NCI-H69 (cell line): ENCODE measurements at regions not wholly inside any gene's neighbourhood (a gene's known extent, or its start where the extent isn't known, plus 50 kb on each side); places are given as distances from the start of the nearest gene placed in this dataset.
"Not testable (repeated sequence)": the region's sequence is repeated elsewhere in the genome, so short reads cannot be mapped to it uniquely, and the experiment has no call there.

Source experiments
- DNase-seq: peaks from one replicate; lab custom pipeline; 2025; lab: John Stamatoyannopoulos, UW

DNA sequence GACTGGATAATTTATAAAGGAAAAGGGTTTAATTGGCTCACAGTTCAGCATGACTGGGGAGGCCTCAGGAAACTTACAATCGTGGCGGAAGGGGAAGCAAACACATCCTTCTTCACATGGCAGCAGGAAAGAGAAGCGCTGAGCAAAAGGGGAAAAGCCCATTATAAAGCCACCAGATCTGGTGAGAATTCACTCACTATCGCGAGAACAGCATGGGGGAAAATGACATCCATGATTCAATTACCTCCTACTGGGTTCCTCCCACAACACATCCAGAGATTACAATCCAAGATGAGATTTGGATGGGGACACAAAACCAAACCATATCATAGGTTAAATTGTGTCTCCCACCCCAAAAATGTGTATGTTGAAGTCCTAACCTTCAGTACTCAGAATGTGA, 491.7 kb downstream of the SETD4 start:
- DNase-seq = no peak

DNA sequence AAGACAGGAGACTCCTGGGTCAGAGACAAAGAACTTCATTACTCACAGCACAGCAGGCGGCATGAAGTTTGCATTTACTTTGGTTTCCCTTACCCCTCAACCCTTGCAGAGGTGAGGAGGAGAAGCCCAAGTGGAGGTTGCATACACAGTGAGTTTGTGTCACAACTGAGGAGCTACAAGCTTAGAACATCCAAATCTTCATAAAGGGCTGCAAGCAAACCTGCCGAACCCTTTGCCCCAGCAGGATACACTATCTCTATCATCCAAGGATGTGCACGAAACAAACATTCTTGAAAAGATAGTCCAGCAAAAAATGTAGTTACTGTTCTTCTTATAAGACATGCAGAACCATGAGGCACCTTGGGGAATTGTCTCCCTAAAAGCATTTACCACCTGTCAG, 493.5 kb downstream of the SETD4 start:
- DNase-seq = no peak

DNA sequence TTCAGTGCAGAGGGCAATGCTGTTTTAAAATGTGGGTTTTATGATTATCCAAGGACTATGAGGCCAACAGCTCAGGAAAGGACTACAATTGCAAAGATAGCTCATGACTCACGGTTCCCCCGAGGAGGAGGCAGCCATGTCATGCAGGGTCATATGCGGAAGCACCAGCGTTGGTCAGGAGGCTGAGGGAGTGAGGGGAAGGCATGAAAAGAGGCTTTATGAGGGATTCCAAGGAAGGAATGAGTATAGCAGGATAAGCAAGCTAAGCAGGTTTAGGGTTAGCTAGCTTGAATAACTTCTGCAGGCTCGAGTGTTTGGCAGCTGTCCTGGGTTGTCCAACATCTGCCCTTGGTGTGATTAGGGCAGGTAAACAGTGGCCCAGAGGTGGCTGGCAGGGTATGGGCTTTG, 495.1 kb downstream of the SETD4 start:
- DNase-seq = no peak

DNA sequence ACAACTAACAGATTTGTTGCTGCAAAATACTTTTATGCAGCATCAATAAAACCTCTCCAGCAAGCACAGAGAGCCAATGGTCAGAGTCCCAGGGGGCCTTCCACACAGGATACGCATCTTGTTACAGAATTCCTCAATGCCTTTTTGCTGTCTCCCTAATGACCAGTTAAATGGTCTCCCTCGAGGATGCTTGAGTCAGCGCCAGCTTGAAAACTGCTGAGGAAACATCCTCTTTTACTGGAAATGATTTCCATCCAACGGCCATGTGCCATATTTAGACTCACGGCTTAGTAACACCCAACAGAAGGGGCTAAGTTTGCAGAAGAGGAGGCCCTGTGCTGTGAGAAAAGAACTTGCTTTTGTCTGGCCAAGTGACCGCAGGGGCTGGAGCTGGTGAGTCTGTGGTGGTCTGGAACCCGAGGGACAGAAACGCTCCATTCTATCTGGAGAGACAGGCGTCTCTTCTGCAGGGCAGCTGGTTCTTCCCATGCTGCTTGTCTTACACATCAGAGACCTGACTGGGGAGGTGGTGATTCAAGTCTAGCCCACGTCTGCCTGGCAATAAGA, 496.4 kb downstream of the SETD4 start:
- peak; percentile 37 for DNase-seq

DNA sequence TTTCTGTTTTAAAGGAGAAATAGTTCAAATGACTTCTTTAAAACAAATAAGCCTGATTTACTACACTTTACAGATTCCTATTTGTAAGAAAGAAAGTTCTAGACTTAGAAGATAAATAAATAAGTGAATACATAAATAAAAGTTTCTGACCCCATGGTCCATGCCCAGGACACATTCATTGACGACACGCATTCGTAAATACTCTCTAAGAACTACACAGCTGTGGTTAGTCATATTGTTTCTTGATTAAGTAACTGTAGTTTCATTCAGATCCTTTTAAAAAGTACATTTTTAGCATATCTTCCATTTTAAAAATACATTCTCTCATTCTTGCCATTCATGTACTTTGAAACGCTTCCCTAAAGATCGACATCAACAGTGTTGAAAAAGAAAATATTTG, 497.4 kb downstream of the SETD4 start:
- no peak for DNase-seq

DNA sequence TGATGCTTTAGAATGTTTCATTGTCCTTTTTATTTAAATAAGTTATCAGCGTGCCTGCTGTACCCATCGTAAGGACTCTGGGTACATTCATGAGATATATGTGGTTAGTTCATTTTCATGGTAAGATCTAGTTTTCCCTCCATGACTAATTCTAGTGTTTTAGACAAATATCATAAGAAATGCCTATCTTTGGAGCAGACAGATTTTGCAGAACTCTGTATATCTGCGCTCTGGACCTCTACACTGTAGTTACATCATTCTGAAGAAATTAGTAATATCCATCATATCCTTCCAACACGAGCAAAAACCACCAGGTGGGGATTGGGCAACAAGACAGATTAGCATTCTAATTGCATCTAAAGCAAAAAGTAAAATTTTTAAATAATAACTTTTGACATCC, 499.2 kb downstream of the SETD4 start:
- DNase-seq = no peak

DNA sequence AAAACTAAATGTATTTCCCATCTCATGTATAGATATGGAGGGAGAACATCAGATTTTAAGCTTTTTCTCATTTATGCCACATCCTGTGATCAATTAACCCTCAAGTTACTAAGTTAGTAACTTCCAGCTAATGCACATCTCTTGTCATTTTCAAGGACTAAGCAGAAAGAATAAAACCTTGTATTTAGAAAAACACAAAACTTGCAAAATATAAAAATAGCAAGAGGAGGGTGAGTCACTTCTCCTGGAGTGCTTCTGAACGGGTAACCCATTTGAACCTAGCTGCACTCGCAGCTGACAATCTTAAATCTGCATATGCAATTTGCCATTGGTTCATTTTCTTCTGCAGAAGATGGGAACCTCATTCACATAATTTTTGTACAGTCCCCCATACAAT, 500.5 kb downstream of the SETD4 start:
- DNase-seq = no peak

DNA sequence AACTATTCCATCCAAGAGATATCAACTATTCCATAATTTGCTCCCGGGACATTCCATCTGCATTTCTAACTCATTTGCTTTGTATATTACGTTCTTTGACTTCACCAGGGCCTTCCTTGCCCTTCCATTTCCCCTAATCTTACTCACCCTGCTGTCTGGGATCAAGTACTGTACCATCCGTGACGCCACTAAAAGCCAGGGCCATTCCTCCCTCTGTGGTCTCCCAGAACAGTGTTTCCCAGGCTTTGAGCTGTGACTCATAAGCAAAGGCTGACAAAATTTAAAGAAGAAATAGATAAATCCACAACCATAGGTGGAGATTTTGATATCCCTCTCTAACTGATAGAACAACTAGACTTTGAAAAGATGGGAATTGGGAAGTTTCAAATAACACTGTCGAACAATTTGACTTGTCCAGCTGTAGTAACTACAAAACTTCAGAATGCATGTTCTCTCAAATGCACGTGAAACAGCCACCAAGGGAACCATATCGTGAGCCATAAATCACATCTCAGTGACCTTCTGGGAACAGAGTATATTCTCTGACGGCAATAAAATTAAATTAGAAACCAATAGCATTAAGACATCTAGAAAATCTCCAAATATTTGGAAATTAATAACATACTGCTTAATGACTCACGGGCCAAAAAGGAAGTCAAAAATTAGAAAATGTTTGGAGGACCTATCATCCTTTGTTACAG, 501.0 kb downstream of the SETD4 start:
- DNase-seq = no peak

DNA sequence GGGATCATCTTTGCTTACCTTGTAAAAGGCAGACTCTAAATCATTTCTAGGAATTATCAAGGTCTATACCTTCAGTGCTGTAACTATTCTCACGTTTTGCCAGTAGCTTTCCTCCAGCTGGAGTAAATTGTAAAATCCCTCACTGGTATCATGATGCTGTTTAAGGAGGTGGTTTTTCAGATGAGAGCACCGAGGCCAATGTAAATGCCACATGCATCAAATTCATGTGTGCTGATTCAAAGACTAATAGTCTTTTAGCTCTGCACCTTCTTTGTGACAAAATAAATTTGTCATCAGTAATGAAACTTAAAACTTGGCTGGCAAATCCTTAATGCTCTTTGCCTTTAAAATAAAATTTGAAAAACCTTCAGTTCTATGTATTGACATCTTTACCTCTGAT, 503.8 kb downstream of the SETD4 start:
- no peak for DNase-seq

DNA sequence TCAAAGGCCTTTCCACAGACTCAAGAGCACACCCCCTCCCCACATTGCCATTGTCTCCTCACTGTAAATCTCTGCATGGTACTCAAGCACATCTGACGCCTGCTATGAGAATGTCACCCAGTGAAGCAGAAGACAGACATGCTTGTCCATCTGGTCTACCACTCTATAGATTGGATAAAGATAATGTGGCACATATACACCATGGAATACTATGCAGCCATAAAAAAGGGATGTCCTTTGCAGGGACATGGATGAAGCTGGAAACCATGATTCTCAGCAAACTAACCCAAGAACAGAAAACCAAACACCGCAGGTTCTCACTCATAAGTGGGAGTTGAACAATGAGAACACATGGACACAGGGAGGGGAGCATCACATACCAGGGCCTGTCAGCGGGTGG, 503.4 kb upstream of the RUNX1 start:
- DNase-seq = not testable (repeated sequence)

DNA sequence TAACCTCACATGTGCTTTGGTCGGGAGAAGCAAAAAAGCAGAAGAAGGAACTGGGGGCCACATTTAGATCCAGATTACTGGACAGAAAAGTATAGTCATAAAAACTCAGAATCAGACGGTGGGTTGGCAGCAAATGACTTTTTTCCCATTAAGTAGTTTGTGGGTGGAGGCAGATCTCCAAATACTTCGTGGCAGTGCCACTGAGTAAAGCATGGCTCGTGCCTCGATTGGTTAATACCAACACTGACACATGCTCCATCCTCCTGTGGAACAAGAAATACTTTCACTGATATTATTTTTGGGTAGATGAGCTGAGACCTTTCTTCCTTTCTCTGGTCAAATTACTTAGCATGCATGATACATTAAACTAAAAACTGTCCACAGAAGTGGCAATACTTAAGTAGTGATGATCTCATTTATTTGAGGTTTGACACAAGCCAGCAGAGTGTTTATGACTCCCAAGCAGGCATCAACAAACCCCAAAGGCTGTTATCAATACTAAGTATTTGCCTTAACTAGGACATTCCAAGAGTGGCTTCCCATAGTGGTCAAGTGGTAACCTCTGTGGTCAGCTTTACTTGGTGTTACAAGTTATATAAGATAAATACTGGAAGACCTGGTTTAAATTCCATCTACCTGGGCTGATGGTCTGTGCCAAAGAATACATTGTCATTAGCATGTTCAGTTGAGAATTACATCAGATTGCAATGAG, 500.0 kb upstream of the RUNX1 start:
- DNase-seq = no peak

DNA sequence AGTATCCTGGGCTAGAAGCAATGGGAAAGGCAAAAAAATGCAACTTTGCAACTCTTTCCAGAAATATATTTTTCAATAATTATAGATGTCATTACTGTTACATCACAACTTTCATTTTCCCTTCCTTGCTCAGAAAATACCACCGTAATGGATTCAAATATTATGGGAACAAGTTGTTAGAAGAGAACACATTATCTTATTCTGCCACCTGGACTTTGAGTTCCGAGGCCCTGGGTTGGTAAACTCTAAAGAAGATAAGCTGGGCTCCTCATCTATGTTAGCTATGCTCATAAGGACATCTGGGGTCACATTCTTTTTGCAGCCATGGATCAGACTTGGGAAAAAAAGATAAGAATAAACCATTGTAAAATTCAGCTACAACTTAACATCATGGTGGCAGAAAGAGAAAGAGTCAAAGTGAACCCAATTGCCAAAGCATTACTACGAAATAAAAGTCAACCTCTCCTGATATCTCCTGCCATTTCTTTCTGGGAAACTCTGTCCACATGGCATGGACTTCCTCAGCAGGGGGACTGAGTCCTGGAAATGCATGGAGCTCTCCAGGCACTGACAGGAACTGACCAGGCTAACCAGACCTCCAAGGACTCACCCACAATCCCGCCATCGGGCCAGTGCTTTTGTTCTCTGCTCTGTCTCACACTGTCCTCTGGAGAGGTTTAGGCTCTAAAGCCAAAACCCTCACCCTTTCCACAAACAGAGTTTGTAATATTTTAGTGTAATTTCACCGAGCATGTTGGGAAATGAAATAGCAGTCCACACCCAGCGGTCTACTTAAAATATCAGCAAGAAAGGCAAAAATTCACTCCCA, 499.1 kb upstream of the RUNX1 start:
- DNase-seq = no peak

DNA sequence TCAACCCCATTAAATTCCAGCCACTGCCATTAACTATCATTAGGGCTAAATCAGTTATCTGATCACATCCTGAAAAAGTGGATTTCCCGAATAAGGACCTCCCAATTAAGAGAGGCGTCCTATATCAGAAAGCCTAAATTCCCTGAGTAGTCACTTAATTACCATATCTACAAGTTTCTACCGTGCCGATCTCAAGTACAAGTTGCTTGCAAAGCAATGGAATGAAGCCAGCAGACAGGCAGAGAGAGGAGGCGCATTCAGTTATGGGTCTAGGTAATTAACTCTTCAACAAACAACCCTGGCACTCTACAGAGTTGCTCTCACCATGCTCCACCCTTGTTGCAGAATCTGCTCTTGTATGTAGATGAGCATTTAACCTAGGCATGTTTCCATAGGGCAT, 494.6 kb upstream of the RUNX1 start:
- no peak for DNase-seq

DNA sequence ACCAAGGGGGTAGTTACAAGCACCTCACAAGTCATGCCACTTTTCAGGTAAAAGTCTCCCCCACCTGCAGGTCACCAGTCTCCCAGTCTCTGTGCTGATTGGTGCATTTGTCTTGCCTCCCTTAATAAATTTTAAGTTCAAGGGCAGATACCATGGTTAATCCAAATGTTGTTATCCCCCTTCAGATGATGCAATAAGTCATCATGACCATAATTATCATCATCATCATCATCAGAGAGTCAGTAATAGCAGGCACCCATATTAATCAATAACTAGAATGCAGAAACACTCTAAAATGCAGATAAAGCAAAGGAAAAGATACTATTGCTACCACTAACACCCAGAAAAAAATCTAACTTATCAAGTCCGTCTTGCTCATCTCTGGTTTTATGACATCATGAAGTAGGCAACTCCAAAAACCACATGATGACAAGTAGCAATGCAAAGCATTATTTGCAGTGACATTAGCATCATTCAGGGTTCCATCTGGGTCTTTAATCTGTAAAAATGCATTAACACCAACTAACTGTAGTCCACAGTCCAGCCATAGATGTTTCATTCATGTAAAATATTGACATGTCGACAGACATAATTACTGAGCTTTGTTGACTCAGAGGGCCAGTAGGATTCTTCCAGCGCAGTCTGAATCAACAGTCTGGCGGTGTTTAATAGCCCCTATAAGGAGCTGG, 492.0 kb upstream of the RUNX1 start:
- peak; percentile 9 for DNase-seq

DNA sequence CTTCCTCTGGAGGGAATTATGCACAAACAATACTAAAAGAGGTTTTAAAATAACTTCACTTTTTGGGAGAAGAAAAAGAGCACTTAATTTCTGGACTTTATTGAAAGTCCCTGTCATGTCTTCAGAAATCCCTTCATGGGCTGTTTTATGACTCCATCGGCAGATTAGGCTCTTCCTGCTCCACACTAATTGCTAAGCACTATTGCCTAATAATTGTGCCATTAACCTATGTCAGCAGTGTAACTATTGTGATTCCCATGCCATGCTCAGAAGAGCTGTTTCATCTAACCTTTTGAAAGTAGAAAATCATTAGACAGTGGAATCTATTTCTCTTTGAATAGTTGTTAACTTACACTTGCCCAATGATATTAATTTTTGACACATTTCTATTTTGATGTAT, 489.3 kb upstream of the RUNX1 start:
- no peak for DNase-seq

DNA sequence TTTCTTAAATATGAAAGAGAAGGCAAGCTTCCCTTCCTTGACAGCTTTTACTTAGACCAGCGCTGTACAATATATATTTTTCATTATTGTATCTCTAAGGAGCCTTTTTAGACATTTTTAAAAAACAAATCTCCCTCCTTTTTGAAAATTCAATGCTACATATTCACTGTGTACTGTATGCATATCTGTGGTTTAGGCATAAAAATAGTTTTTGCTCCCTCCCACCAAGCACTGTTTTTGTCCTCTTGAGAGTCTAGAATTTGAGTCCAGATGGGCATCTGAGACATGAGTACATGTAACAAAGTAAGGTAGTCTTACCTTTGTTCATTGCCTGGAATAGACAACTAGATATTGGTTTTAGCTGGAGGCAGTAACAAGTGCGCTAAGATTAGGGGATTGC, 488.5 kb upstream of the RUNX1 start:
- no peak for DNase-seq

DNA sequence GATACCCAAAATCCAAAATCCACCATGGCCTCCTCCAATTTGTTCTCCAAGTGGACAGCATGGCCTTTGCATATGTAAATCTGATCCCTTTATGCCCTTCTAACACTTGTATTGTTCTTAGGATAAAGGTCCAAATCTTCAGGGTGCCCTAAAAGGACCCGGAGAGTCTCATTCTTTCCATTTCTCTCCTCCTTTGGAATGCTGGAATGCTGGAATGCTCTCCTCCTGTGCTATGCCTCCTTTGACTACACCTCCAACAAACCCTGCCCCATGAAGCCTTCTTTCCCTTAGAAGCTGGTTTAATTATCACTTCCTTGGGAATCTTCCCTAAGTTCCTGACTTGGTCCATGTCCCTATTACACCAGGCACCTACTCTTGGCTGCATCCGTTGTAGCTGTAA, 484.8 kb upstream of the RUNX1 start:
- DNase-seq = no peak

DNA sequence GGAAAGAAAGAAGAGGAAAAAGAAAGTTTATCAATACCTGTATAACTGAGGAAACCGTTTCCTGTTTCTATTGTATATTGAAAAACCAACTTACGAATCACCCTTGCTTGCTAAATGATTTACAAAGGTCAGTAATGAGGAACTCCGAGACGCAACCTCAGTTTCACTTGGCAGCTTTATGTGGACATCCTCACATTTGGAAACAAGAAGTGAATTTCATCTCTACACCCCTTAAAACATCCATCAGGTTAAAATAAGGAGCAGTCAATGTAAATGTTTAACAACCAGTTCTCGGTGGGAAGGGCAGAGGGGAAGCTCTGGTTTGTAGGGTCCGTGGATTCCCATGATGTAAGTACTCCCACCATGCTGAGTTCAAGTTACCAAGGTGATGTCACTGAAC, 481.7 kb upstream of the RUNX1 start:
- no peak for DNase-seq

DNA sequence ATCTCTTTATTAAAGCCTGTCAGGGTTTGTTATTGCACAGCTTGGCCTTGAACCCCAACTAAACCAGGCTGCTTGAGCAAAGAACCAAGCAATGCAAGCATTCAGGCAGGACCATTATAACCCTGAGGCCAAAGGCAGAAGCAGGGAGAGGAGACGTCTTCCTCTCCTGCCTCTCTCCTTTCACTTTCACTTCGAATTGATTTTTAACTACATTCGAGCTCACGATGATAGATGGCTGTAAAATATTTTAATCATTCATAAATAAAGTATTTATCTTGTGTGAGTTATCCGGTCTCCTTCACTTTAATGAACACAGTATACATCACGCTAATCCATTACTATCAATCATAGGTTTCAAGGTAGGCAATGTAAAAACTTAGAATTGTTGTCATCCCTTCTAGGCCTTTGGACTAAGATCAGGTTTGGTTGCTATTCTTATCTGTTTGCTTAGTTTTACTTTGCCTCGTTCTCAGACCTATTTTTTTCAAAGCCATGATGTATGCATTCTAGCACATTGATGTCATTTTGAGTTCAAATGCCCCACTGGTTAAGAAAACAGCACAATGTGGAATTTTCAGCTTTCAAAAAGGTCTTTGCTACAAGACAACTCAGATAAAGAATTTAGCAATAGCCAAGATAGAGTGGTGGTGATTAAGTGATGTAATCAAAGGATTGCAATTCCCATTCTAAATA, 480.2 kb upstream of the RUNX1 start:
- no peak for DNase-seq

DNA sequence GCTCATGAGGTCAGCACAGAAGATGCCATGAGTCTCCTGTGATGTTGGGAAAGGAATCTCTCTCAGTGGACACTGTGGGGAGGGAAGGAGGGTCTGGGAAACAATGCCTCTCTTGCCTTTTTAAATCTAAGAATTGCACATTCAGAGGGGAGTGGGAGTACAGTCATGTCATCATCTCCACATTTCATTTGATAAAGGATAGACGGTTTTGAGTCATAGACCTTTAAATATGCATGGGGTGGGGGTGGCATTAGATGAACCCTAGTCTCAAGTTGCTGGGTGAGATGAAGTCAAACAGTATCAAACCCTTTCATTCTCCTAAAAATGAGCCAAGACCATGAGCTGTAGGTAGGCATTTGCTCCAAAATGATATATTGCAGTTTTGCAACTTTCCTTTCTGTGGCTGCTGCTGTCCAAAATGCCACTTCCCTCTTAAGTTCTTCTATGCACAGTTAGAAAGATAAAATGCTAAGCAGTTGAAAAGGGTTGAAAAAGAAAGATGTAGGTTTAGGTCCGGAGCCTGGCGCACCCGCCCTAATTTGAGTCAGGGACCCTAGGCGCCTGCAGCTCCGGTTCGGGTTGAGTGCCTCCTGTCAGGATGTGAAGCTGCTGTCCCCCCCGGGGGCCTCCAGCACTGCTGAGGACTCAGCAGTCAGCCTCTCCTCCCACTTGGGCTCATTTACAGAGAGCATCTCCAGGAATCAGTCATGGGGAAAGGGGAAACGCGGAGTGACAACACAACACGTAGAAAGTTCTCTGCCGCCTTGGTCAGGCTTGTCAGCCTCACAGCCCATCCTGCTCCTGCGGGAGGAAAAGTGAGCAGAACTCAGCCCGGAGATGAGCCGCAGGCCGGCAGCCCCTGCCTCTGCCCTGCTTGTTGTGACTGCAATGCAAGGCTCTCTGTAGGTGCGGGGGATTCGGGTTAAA, 479.3 kb upstream of the RUNX1 start:
- no peak for DNase-seq
